Activated naive CD8-positive, alpha-beta T cell treated with anti-CD3 and anti-CD28 coated beads, Interleukin-2, amount 10 ng/mL, durations not matched to agents 7 days and 5 days (primary cell): ENCODE measurements at regions not wholly inside any gene's neighbourhood (a gene's known extent, or its start where the extent isn't known, plus 50 kb on each side); places are given as distances from the start of the nearest gene placed in this dataset.
"Not testable (repeated sequence)": the region's sequence is repeated elsewhere in the genome, so short reads cannot be mapped to it uniquely, and the experiment has no call there.

ENCODE experiments used
- ATAC-seq: fragments of 150-1000 bp; cut with Tn5 transposase; one replicate; pipeline ENCODE4 v1.10.0; 2021; ENCODE audit warnings: low read depth, moderate library complexity
- POLR2A ChIA-PET: fragments of 350-600 bp; sonication (Branson Sonifier 250); formaldehyde crosslinking; loops from one replicate; lab custom pipeline; 2021; ENCODE audit warnings: antibody characterized with exemption; lab: Charles Lee
- DNase-seq: peaks from one replicate; pipeline ENCODE4 v3.0.0; 2021
- H3K27ac Mint-ChIP-seq: one replicate; pipeline ENCODE4 v1.8.0; 2022; ENCODE audit warnings: mild to moderate bottlenecking, mixed read lengths
- H3K27me3 Mint-ChIP-seq: one replicate; pipeline ENCODE4 v1.8.0; 2022; ENCODE audit warnings: mild to moderate bottlenecking, moderate library complexity, mixed read lengths
- H3K36me3 Mint-ChIP-seq: one replicate; pipeline ENCODE4 v1.8.0; 2021; ENCODE audit warnings: mild to moderate bottlenecking, mixed read lengths
- H3K4me1 Mint-ChIP-seq: one replicate; pipeline ENCODE4 v1.8.0; 2021; ENCODE audit warnings: mixed read lengths
- H3K4me3 Mint-ChIP-seq: one replicate; pipeline ENCODE4 v1.8.0; 2022; ENCODE audit warnings: mild to moderate bottlenecking, moderate library complexity, mixed read lengths
- H3K9me3 Mint-ChIP-seq: one replicate; pipeline ENCODE4 v1.8.0; 2021; ENCODE audit warnings: mixed read lengths

- Mint-ChIP-seq H3K4me3 (no peak overlapping the region), H3K9me3 (peaks cover 8% of the 10 kb centered on the region), H3K27me3 (no peaks in the 10 kb centered on the region), H3K36me3 (no peaks in the 10 kb centered on the region), H3K4me1 (no peaks in the 10 kb centered on the region), H3K27ac (no peak overlapping the region)
- no peak for ATAC-seq
- POLR2A ChIA-PET: no interaction called here
- DNase-seq: no peak
These were observed 196.7 kb downstream of the RMST start for GRCh38 chr12:97659117-97659880.

DNA sequence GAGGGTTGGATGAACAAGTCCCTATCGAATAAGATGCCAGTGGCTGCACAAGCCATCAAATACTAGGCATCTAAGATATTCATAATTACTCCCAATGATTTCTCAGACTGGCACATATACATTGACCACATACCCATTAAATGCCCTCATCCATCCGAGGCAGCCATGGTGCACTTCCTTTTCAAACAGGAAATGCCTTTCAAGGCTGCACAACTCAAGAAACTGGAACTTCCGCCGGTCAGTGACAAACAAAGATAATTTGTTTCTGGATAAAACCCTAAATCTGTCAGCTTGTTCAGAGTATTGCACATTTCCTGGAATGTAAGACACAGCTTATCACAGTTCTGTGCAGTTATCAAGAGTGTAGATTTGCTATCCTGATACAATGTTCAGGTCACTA, 203.7 kb downstream of the RMST start:
- Mint-ChIP-seq H3K27ac (no peak overlapping the region), H3K27me3 (no peaks in the 10 kb centered on the region), H3K4me1 (no peaks in the 10 kb centered on the region), H3K4me3 (no peak overlapping the region), H3K9me3 (peaks cover 8% of the 10 kb centered on the region), H3K36me3 (no peaks in the 10 kb centered on the region)
- POLR2A ChIA-PET: no interaction called here
- DNase-seq: no peak
- ATAC-seq: no peak

- POLR2A ChIA-PET: no interaction called here
- DNase-seq (no peak), ATAC-seq (no peak)
- Mint-ChIP-seq H3K9me3 (peaks cover 6% of the 10 kb centered on the region), H3K4me1 (no peaks in the 10 kb centered on the region), H3K27me3 (no peaks in the 10 kb centered on the region), H3K4me3 (no peak overlapping the region), H3K27ac (no peak overlapping the region), H3K36me3 (no peaks in the 10 kb centered on the region)
These were observed 210.3 kb downstream of the RMST start for GRCh38 chr12:97672870-97673269.

- POLR2A ChIA-PET: no interaction called here
These were observed 218.1 kb downstream of the RMST start for GRCh38 chr12:97680751-97681150.

DNA sequence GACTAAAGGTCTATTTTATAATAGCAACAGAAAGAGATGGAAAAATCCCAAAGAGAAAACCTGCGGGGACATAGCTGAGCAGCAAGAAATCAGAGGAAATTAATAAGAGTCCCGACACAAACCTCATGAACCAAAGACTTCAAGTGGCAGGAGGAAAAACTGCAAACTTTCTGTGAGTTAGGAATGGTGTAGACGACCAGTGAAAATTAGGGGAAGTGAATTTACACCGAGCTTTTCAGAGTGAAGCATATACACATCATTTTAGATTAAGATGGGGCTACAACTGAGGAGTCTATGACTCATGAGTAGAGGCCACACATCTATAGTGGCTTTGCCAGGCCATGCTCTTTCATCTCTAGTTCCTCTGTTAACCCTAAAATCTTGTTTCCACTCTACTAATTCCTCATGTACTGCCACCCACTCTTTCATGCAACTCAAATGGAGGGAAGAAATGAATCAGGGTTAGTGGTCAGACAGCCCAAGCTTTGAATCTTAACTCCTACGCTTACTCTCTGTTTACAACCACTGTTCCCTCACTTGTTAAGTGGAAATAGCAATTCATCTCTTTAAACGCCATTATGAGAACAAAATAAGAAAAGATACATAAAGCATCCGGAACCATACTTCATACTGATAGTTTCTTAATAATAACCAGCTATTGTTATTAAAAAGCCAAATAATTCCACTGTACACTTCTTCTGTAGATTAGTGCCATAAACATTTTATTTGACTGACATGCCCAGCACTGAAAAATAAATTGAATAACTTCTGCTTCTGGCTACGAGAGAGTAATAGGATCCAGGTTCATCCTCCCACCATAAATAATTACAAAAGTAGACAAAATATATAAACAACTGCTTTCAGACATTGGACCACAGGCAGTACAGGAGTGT, 219.3 kb downstream of the RMST start:
- no peak for DNase-seq
- Mint-ChIP-seq H3K27me3 (no peaks in the 10 kb centered on the region), H3K9me3 (peaks cover 4% of the 10 kb centered on the region), H3K4me3 (no peak overlapping the region), H3K27ac (no peak overlapping the region), H3K36me3 (no peaks in the 10 kb centered on the region), H3K4me1 (no peaks in the 10 kb centered on the region)
- no peak for ATAC-seq
- POLR2A ChIA-PET: interaction anchor here (0.5 kb wide), 2 partner anchors 361 to 709 kb away, joined by 5 to 7 read pairs; no protein-coding TSS in a partner anchor

More at GRCh38 chr12:97680751-97681150, 218.1 kb downstream of the RMST start:
- DNase-seq (no peak), ATAC-seq (no peak)
- Mint-ChIP-seq H3K4me3 (no peak overlapping the region), H3K27ac (no peak overlapping the region), H3K4me1 (no peaks in the 10 kb centered on the region), H3K9me3 (peaks cover 5% of the 10 kb centered on the region), H3K27me3 (no peaks in the 10 kb centered on the region), H3K36me3 (no peaks in the 10 kb centered on the region)

DNA sequence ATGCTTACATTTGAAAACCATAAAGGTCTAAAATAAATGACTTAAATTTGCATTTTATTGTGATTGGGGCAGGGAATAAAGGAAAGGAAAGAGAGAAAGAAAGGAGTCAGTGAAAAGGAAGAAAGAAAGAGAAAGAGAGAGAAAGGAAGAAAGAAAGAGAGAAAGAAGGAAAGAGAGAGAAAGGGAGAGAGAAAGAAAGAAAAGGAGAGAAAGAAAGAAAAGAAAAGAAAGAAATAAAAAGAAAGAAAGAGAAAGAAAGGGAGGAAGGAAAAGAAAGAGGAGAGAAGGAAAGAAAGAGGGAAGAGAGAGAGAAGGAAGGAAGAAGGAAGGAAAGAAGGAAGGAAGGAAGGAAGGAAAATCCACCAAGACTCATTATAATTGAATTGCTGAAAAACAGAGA, 222.8 kb downstream of the RMST start:
- H3K36me3 Mint-ChIP-seq: no peaks in the 10 kb centered on the region
- H3K27ac Mint-ChIP-seq: no peak overlapping the region
- DNase-seq (no peak), ATAC-seq (no peak)
- POLR2A ChIA-PET: no interaction called here
- no peak overlapping the region for H3K4me3 Mint-ChIP-seq
- H3K27me3 Mint-ChIP-seq: no peaks in the 10 kb centered on the region
- peaks cover 4% of the 10 kb centered on the region for H3K9me3 Mint-ChIP-seq
- no peaks in the 10 kb centered on the region for H3K4me1 Mint-ChIP-seq

GRCh38 chr12:97701901-97702300, 239.3 kb downstream of the RMST start:
- no peak for ATAC-seq
- H3K36me3 Mint-ChIP-seq: no peaks in the 10 kb centered on the region

GRCh38 chr12:97711392-97711791, 248.8 kb downstream of the RMST start:
- Mint-ChIP-seq H3K4me3 (no peak overlapping the region), H3K9me3 (peaks cover 4% of the 10 kb centered on the region), H3K36me3 (no peaks in the 10 kb centered on the region), H3K27ac (no peak overlapping the region), H3K4me1 (no peaks in the 10 kb centered on the region), H3K27me3 (no peaks in the 10 kb centered on the region)
- DNase-seq (no peak), ATAC-seq (no peak)
- POLR2A ChIA-PET: no interaction called here

More at GRCh38 chr12:97701901-97702300, 239.3 kb downstream of the RMST start:
- POLR2A ChIA-PET: no interaction called here
- Mint-ChIP-seq H3K9me3 (peaks cover 4% of the 10 kb centered on the region), H3K27ac (no peak overlapping the region), H3K4me1 (no peaks in the 10 kb centered on the region), H3K27me3 (no peaks in the 10 kb centered on the region), H3K4me3 (no peak overlapping the region)
- DNase-seq: no peak

DNA sequence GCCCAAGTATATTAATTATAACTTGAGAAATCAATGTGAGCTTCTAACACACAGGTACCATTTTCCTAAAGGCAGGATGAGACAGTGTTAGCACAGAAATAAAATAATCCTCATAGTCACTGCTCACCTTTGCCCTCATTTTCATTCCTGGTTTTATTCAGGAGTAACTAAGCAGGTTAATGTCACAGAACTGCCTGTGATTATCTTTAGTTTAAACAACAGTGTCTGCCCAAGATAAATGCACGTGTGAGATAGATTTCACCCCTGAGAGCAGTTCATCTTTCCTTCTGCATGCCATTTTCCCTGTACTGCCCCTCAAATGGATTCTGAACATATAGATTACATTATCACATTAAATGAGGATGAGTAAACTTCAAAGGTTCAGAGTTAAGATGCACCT, 250.7 kb downstream of the RMST start:
- POLR2A ChIA-PET: no interaction called here
- Mint-ChIP-seq H3K27me3 (no peaks in the 10 kb centered on the region), H3K27ac (no peak overlapping the region), H3K4me3 (no peak overlapping the region), H3K4me1 (no peaks in the 10 kb centered on the region), H3K9me3 (peaks cover 4% of the 10 kb centered on the region), H3K36me3 (no peaks in the 10 kb centered on the region)
- ATAC-seq (no peak), DNase-seq (no peak)

DNA sequence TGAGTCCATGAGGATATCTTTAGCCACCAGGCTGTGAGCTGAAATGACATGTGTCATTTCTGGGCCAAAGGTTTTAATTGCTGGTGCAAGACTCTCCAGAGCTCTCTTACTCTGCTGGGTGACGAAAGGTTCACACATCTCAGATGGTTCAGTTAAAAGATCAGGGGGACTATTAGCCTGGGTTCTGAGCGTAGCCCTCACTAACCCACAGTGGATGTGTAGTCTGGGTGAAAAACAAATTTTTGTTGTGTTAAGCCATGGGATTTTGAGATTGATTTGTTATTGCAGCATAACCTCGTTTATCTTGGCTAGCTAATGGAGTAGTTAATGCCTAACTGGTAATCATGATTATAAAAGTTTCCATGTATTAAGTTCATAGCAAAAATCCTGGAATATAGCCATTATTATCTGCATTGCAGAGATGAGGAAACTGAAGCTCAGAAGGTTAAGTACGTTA, 251.5 kb downstream of the RMST start:
- H3K36me3 Mint-ChIP-seq: no peaks in the 10 kb centered on the region
- H3K4me1 Mint-ChIP-seq: no peaks in the 10 kb centered on the region
- H3K4me3 Mint-ChIP-seq: no peak overlapping the region
- POLR2A ChIA-PET: no interaction called here
- no peaks in the 10 kb centered on the region for H3K27me3 Mint-ChIP-seq
- ATAC-seq: no peak
- peaks cover 2% of the 10 kb centered on the region for H3K9me3 Mint-ChIP-seq
- DNase-seq: no peak
- H3K27ac Mint-ChIP-seq: no peak overlapping the region

DNA sequence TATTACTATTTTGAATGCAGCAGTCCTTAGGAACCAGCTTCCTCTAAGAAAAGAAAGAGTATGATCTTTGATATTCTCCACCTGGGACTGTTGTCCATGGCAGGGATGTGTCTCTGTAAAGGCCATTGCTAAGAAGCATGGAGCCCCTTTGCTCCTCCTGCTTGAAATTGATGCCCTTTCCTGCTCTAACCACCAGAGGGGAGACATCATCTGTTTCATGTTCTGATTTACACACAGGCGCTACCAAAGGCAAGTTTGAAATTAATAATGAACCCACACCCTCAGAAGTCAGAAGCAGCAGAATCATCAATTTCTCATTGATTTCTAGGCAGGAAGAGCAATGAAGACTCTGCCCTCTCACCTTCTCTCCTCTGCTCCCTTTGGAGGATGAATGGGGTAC, 253.8 kb downstream of the RMST start:
- POLR2A ChIA-PET: no interaction called here
- Mint-ChIP-seq H3K36me3 (no peaks in the 10 kb centered on the region), H3K4me3 (no peak overlapping the region), H3K4me1 (no peaks in the 10 kb centered on the region), H3K9me3 (peaks cover 3% of the 10 kb centered on the region), H3K27me3 (no peaks in the 10 kb centered on the region), H3K27ac (no peak overlapping the region)
- DNase-seq (no peak), ATAC-seq (no peak)

DNA sequence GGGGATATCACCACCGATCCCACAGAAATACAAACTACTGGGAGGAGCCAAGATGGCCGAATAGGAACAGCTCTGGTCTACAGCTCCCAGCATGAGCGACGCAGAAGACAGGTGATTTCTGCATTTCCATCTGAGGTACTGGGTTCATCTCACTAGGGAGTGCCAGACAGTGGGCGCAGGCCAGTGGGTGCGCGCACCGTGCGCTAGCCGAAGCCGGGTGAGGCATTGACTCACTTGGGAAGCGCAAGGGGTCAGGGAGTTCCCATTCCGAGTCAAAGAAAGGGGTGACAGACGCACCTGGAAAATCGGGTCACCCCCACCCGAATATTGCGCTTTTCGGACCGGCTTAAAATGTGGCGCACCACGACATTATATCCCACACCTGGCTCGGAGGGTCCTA, 261.2 kb downstream of the RMST start:
- H3K4me1 Mint-ChIP-seq, H3K4me3 Mint-ChIP-seq, ATAC-seq, H3K27ac Mint-ChIP-seq, H3K27me3 Mint-ChIP-seq, DNase-seq, POLR2A ChIA-PET, H3K36me3 Mint-ChIP-seq: not testable (repeated sequence)
- H3K9me3 Mint-ChIP-seq: peaks cover 10% of the 10 kb centered on the region

DNA sequence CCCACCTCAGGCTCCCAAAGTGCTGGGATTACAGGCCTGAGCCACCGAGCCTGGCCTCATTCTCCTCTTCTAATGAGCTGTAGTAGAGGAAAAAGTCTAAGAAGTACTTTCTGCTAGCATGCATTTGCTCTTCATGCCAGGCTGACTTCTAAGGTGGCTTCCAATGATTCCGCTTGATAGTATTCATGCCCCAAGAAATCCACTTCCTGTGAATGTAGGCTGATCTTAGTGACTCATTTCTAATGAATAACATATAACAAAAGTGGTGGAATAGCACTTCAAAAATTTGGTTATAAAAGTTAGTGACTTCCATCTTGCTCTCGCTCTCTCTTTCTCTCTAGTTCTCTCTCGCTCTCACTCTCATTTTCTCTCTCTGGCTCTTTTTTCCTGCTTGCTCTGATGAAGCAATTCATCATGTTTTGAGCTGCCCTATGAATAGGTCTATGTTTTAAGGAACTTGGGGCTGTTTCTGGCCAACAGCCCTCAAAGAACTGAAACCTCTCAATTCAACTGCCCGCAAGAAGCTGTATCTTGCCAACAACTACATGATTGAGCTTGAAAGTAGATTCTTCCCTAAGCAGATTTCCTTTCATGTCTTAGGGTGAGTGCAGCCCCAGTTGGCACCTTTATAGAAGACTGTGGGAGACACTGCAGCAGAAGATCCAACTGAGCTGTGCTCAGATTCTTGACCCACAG, 282.9 kb downstream of the RMST start:
- H3K4me1 Mint-ChIP-seq: no peaks in the 10 kb centered on the region
- no peak for DNase-seq
- H3K4me3 Mint-ChIP-seq: no peak overlapping the region
- peaks cover 1% of the 10 kb centered on the region for H3K27me3 Mint-ChIP-seq
- no peak for ATAC-seq
- peaks cover 2% of the 10 kb centered on the region for H3K9me3 Mint-ChIP-seq
- POLR2A ChIA-PET: no interaction called here
- H3K27ac Mint-ChIP-seq: no peak overlapping the region
- no peaks in the 10 kb centered on the region for H3K36me3 Mint-ChIP-seq
